WTC11 (cell line): ENCODE measurements at regions not wholly inside any gene's neighbourhood (a gene's known extent, or its start where the extent isn't known, plus 50 kb on each side); places are given as distances from the start of the nearest gene placed in this dataset.

Experiments used
- CTCF ChIP-seq: fragments of 200-600 bp; IDR thresholded peaks from 2 replicates; pipeline ENCODE4 v1.8.0; 2022; ENCODE audit warnings: antibody characterized with exemption
- SP1 ChIP-seq: sonication (generic); formaldehyde crosslinking; conservative IDR thresholded peaks from 2 replicates; pipeline ENCODE4 v1.8.1; 2022; ENCODE audit warnings: missing genetic modification reagents

GRCh38 chr4:30182786-30183185, 537.4 kb upstream of the PCDH7 start:
- TF ChIP-seq CTCF: no peak
- no peak for TF ChIP-seq SP1 (CRISPR knock-in tag)
